ENCODE measurements at regions not wholly inside any gene's neighbourhood (a gene's known extent, or its start where the extent isn't known, plus 50 kb on each side); places are given as distances from the start of the nearest gene placed in this dataset.

DNA sequence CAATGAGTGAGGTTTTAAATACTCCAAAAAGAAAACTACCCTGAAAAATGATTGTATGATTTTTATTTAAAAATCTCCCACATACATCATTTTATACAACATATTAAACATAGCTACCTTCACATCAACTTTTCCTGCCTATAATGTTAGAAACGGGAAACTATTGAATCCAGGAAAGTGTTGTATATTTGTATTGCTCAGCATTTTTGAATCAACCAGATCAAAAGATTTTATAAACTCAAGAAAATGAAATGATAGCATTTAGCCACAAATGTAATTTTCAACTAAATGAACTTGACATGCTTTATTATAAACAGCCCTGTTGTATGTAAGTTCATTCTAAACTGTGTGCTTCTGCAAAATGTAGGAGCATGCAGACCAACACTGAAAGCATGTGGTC is 124.6 kb upstream of the SLC10A2 start:
- Histone ChIP-seq H2AFZ (replicated peaks; ENCODE audit: low read length, poor library complexity) (no peak overlapping the region), H3K36me3 (ENCODE audit: control insufficient read depth, insufficient read depth, low read length) (no peaks in the 10 kb centered on the region), H4K20me1 (ENCODE audit: insufficient read depth, low read length) (no peaks in the 10 kb centered on the region), H4K91ac (ENCODE audit: insufficient read depth, low read depth, low read length) (no peak overlapping the region), H2BK5ac (ENCODE audit: low read depth, low read length, poor library complexity, severe bottlenecking) (no peak overlapping the region), H3K14ac (replicated peaks; ENCODE audit: low read depth, low read length) (no peak overlapping the region), H4K5ac (ENCODE audit: low read depth, low read length) (no peak overlapping the region), H2AK9ac (replicated peaks; ENCODE audit: low read depth, low read length, poor library complexity) (no peak overlapping the region), H2BK15ac (ENCODE audit: low read depth, low read length) (no peak overlapping the region), H3K18ac (ENCODE audit: low read depth, low read length) (no peak overlapping the region), H3K23ac (ENCODE audit: low read depth, low read length) (no peak overlapping the region), H2BK20ac (ENCODE audit: low read depth, low read length) (no peak overlapping the region), H3K4me2 (ENCODE audit: low read depth, low read length) (no peak overlapping the region), H3K4ac (ENCODE audit: low read depth, low read length) (no peak overlapping the region), H3K27ac (ENCODE audit: insufficient read depth, low read length) (no peak overlapping the region), H3K4me1 (ENCODE audit: control insufficient read depth, insufficient read depth, low read length) (no peaks in the 10 kb centered on the region), H3K9ac (ENCODE audit: low read depth, low read length) (no peak overlapping the region), H3K4me3 (ENCODE audit: insufficient read depth, low read depth, low read length) (no peak overlapping the region), H3K9me1 (ENCODE audit: insufficient read depth, low read length) (no peaks in the 10 kb centered on the region), H4K8ac (ENCODE audit: low read depth in 2 of 2, low read length in 2 of 2) (no peak overlapping the region), H2AK5ac (ENCODE audit: low read depth, low read length) (no peak overlapping the region), H3K27me3 (ENCODE audit: control insufficient read depth, insufficient read depth, low read length) (no peaks in the 10 kb centered on the region), H3K56ac (ENCODE audit: extremely low read depth, insufficient read depth, low read length) (no peak overlapping the region), H3K9me3 (ENCODE audit: control insufficient read depth, insufficient read depth, low read length) (peaks cover 10% of the 10 kb centered on the region; the same call in 1 of the 2 replicates), H3K79me1 (ENCODE audit: low read depth in 1 of 2, low read length in 2 of 2) (no peaks in the 10 kb centered on the region), H2BK120ac (ENCODE audit: low read depth, low read length) (no peak overlapping the region)
- intact Hi-C loops (cut with micrococcal nuclease) (no loop called here), in situ Hi-C loops (cut with MboI; ENCODE audit: low sequenced_read_pairs) (no loop called here), dilution Hi-C loops (cut with HindIII; ENCODE audit: low sequenced_read_pairs, unreplicated experiment) (no loop called here)
- WGBS, 2 experiments (ENCODE audit: extremely low coverage in 2 of 2, insufficient read length in 1 of 2): no CpG with 5 or more reads among the region's 1 CpG
- ATAC-seq (ENCODE audit: low read depth): no peak
- POLR2A ChIA-PET (ENCODE audit: unreplicated experiment): no interaction called here
- DNase-seq: no peak
- TF ChIP-seq FOS (IDR thresholded peaks at IDR 0.05; ENCODE audit: low read depth, low read length) (no peak), MAFK (IDR thresholded peaks at IDR 0.05; ENCODE audit: low read depth, low read length) (peak; percentile 66), CTCF (conservative IDR thresholded peaks at IDR 0.05; ENCODE audit: low read depth, low read length) (no peak), MAZ (IDR thresholded peaks at IDR 0.05; ENCODE audit: borderline replicate concordance, low read depth, low read length) (no peak), SMC3 (IDR thresholded peaks at IDR 0.05; ENCODE audit: low read depth, low read length) (no peak)
- no TSS peak for BruUV-seq (replicated peaks)
- CTCF ChIA-PET: no interaction called here

Measured in IMR-90 (cell line).